HepG2 (cell line): ENCODE measurements at regions not wholly inside any gene's neighbourhood (a gene's known extent, or its start where the extent isn't known, plus 50 kb on each side); places are given as distances from the start of the nearest gene placed in this dataset.

ENCODE experiments used
- ATAC-seq: fragments of 200-7000 bp; cut with Tn5 transposase; 3 replicates; pipeline ENCODE4 v1.9.1; 2020; ENCODE audit warnings: mild to moderate bottlenecking, moderate library complexity
- BruUV-seq: library from RNA; stranded (reverse); fragments of 400-500 nt; replicated peaks from 2 replicates; lab custom pipeline; 2021; lab: Mats Ljungman, UMichigan
- CTCF ChIA-PET: fragments of 300-600 bp; formaldehyde crosslinking; extraction: SDS; loops from one replicate; lab custom pipeline; 2021; ENCODE audit warnings: low total read pairs, inconsistent platforms, low intra/inter-chr PET ratio; lab: Yijun Ruan, JAX
- POLR2A ChIA-PET: fragments of 350-600 bp; sonication (Branson Sonifier 250); formaldehyde crosslinking; loops from one replicate; lab custom pipeline; 2020; ENCODE audit warnings: antibody characterized with exemption, inconsistent platforms; lab: Yijun Ruan, JAX
- DNase-seq: peaks from one replicate; pipeline ENCODE4 v3.0.0-alpha.2; 2015; ENCODE audit warnings: low spot score
- FAIRE-seq: peaks from 3 replicates; lab custom pipeline; 2011; peaks lifted over from hg19 to GRCh38; lab: Jason Lieb, UNC
- H2AFZ ChIP-seq: one replicate; pipeline ENCODE4 v1.6.1; 2011; ENCODE audit warnings: low read length, inconsistent platforms
- H3K27ac ChIP-seq: fragments of 300-600 bp; 3 replicates; pipeline ENCODE4 v1.8.0; 2011; ENCODE audit warnings: mixed run types, mild to moderate bottlenecking, mixed read lengths, low read length, inconsistent platforms; ENCODE audit not compliant: insufficient read depth; ENCODE audit errors: extremely low read length
- H3K27me3 ChIP-seq, 2 experiments: fragments of 200-600 bp in 1 of 2; 2 replicates in 1 of 2; 3 replicates in 1 of 2; pipeline versions ENCODE4 v1.6.0 to v1.8.0; 2011; ENCODE audit warnings: low read length in 2 of 2, mild to moderate bottlenecking in 2 of 2, moderate library complexity in 2 of 2, inconsistent platforms in 1 of 2; ENCODE audit not compliant: insufficient read depth in 2 of 2, control insufficient read depth in 1 of 2
- H3K36me3 ChIP-seq, 2 experiments: fragments of 200-600 bp in 1 of 2; replicated peaks in 1 of 2; 2 replicates in 1 of 2; 3 replicates in 1 of 2; pipeline versions ENCODE4 v1.5.1 to v1.8.0; 2011; ENCODE audit warnings: low read length in 2 of 2, inconsistent platforms in 1 of 2; ENCODE audit not compliant: insufficient read depth in 2 of 2, control insufficient read depth in 1 of 2
- H3K4me1 ChIP-seq: 2 replicates; pipeline ENCODE4 v1.5.1; 2012; ENCODE audit warnings: low read length, inconsistent platforms; ENCODE audit not compliant: insufficient read depth
- H3K4me2 ChIP-seq: 2 replicates; pipeline ENCODE4 v1.6.0; 2011; ENCODE audit warnings: low read depth, low read length, inconsistent platforms
- H3K4me3 ChIP-seq, 3 experiments: fragments of 200-600 bp in 1 of 3; sonication (generic), shearing (Covaris generic) in 1 of 3; replicated peaks in 1 of 3; 2 replicates each; pipeline ENCODE4 v1.5.1; 2011 to 2016; ENCODE audit warnings: low read length in 3 of 3, inconsistent platforms in 2 of 3, low read depth in 2 of 3, mild to moderate bottlenecking in 2 of 3, control low read depth in 1 of 3, mixed read lengths in 1 of 3; ENCODE audit not compliant: insufficient read depth in 1 of 3
- H3K79me2 ChIP-seq: one replicate; pipeline ENCODE4 v1.6.1; 2011; ENCODE audit warnings: low read length, inconsistent platforms; ENCODE audit not compliant: insufficient read depth
- H3K9ac ChIP-seq: 2 replicates; pipeline ENCODE4 v1.6.0; 2011; ENCODE audit warnings: mild to moderate bottlenecking, low read depth, low read length, inconsistent platforms; ENCODE audit not compliant: insufficient read depth
- H3K9me3 ChIP-seq: 2 replicates; pipeline ENCODE4 v1.5.1; 2012; ENCODE audit warnings: mild to moderate bottlenecking, low read length
- H4K20me1 ChIP-seq: 2 replicates; pipeline ENCODE4 v1.6.0; 2011; ENCODE audit warnings: inconsistent platforms, mild to moderate bottlenecking, low read length, moderate library complexity; ENCODE audit not compliant: insufficient read depth
- FOXA1 ChIP-seq, 2 experiments: fragments of 450-650 bp in 1 of 2; sonication (generic) in 1 of 2; formaldehyde crosslinking in 1 of 2; IDR thresholded peaks; 2 replicates each; pipeline versions ENCODE4 v1.4.0 to v1.6.1; 2016 to 2020; ENCODE audit warnings: missing genetic modification reagents in 1 of 2
- HCFC1 ChIP-seq: fragments of 150-350 bp; IDR thresholded peaks from 2 replicates; pipeline ENCODE4 v1.6.1; 2014; ENCODE audit warnings: low read depth, low read length
- HOXA7 ChIP-seq: sonication (generic); formaldehyde crosslinking; IDR thresholded peaks from 2 replicates; pipeline ENCODE4 v1.8.1; 2022; ENCODE audit warnings: mild to moderate bottlenecking, missing genetic modification reagents, moderate library complexity
- POLR2AphosphoS5 ChIP-seq: IDR thresholded peaks from 2 replicates; pipeline ENCODE4 v1.6.1; 2012; ENCODE audit warnings: low read depth, low read length
- PREB ChIP-seq: sonication (generic); formaldehyde crosslinking; IDR thresholded peaks from 2 replicates; pipeline ENCODE4 v1.4.0; 2020; ENCODE audit warnings: missing genetic modification reagents
- RFX5 ChIP-seq: IDR thresholded peaks from 2 replicates; pipeline ENCODE4 v1.6.1; 2011; ENCODE audit warnings: low read depth, low read length, improper control_type of control experiment
- SKIL ChIP-seq: sonication (generic); formaldehyde crosslinking; IDR thresholded peaks from 2 replicates; pipeline ENCODE4 v1.8.0; 2022; ENCODE audit warnings: missing genetic modification reagents, mild to moderate bottlenecking, moderate library complexity, borderline replicate concordance
- SOX13 ChIP-seq, 3 experiments: fragments of 450-650 bp in 1 of 3; sonication (generic) in 1 of 3; formaldehyde crosslinking in 1 of 3; IDR thresholded peaks in 2 of 3; conservative IDR thresholded peaks in 1 of 3; 2 replicates each; pipeline versions ENCODE4 v1.5.0 to v1.6.1; 2016 to 2020; ENCODE audit warnings: antibody characterized with exemption in 1 of 3, mild to moderate bottlenecking in 1 of 3, missing compliant biosample characterization in 1 of 3, missing genetic modification reagents in 1 of 3, moderate library complexity in 1 of 3
- TAF1 ChIP-seq: sonication (generic); formaldehyde crosslinking; IDR thresholded peaks from 2 replicates; pipeline ENCODE4 v1.4.0; 2020; ENCODE audit warnings: missing genetic modification reagents
- XRCC5 ChIP-seq: fragments of 200-400 bp; formaldehyde crosslinking; optimal IDR thresholded peaks from 2 replicates; pipeline ENCODE3; 2017; ENCODE audit warnings: mild to moderate bottlenecking, low read length
- ZNF256 ChIP-seq: sonication (generic); formaldehyde crosslinking; conservative IDR thresholded peaks from 2 replicates; pipeline ENCODE4 v1.4.0; 2020; ENCODE audit warnings: missing genetic modification reagents
- ZNF282 ChIP-seq: fragments of 450-650 bp; IDR thresholded peaks from 2 replicates; pipeline ENCODE4 v1.6.1; 2018; ENCODE audit not compliant: partially characterized antibody
- ZNF329 ChIP-seq: sonication (generic); formaldehyde crosslinking; IDR thresholded peaks from 2 replicates; pipeline ENCODE4 v1.9.0; 2021; ENCODE audit warnings: low read depth, mild to moderate bottlenecking, missing genetic modification reagents
- ZNF430 ChIP-seq: sonication (generic); formaldehyde crosslinking; IDR thresholded peaks from 2 replicates; pipeline ENCODE4 v1.9.0; 2021; ENCODE audit warnings: mild to moderate bottlenecking, missing genetic modification reagents
- WGBS: methylation state at CpG from one replicate; pipeline ENCODE4 v1.1.6; 2017; ENCODE audit warnings: low lambda C conversion rate; 5-methylcytosine and 5-hydroxymethylcytosine counted together
- in situ Hi-C: cut with HindIII; loops from 2 replicates; pipeline ENCODE4 v1.10.0; 2017; ENCODE audit warnings: low pct_unique_long_range_greater_than_20kb; ENCODE audit not compliant: extremely low pct_ligation_motif_present
- intact Hi-C: fragments of 100-400 bp; cut with micrococcal nuclease; formaldehyde crosslinking; loops from one replicate; pipeline ENCODE4 v1.10.0; 2022; ENCODE audit not compliant: unreplicated experiment

- no peak for TF ChIP-seq PREB
- TF ChIP-seq ZNF282, result no peak
- TF ChIP-seq TAF1, result no peak
- TF ChIP-seq FOXA1 (IDR thresholded peaks at IDR 0.05), result no peak
- TF ChIP-seq FOXA1 (CRISPR knock-in tag; IDR thresholded peaks at IDR 0.05), result no peak
- TF ChIP-seq POLR2AphosphoS5, result no peak
- TF ChIP-seq XRCC5, result no peak
- TF ChIP-seq ZNF430, result no peak
- TF ChIP-seq, all 625 proteins: peak for 0
Measured at GRCh38 chr1:170313306-170313705, 167.5 kb downstream of the NTMT2 start (continued).

GRCh38 chr1:170316270-170316669, 170.5 kb downstream of the NTMT2 start:
- no TSS peak for BruUV-seq
- ChIA-PET CTCF (no interaction called here), POLR2A (no interaction called here)
- Histone ChIP-seq H2AFZ (no peak overlapping the region), H3K4me3 (no peak overlapping the region), H3K36me3 (no peaks in the 10 kb centered on the region), H4K20me1 (no peaks in the 10 kb centered on the region), H3K4me2 (no peak overlapping the region), H3K9me3 (no peaks in the 10 kb centered on the region), H3K27ac (no peak overlapping the region), H3K9ac (no peak overlapping the region)
- in situ Hi-C loops, result no loop called here
- intact Hi-C loops, result no loop called here
- ATAC-seq, result no peak
- FAIRE-seq, result no peak
- no peak for DNase-seq
- WGBS, result 27% methylated on average over 5 of the region's 5 CpGs
- TF ChIP-seq ZNF256 (CRISPR knock-in tag), result no peak
- TF ChIP-seq, all 625 proteins: peak for 0
- Histone ChIP-seq H3K27me3 (no peaks in the 10 kb centered on the region), H3K4me1 (no peaks in the 10 kb centered on the region), H3K79me2 (no peaks in the 10 kb centered on the region)

DNA sequence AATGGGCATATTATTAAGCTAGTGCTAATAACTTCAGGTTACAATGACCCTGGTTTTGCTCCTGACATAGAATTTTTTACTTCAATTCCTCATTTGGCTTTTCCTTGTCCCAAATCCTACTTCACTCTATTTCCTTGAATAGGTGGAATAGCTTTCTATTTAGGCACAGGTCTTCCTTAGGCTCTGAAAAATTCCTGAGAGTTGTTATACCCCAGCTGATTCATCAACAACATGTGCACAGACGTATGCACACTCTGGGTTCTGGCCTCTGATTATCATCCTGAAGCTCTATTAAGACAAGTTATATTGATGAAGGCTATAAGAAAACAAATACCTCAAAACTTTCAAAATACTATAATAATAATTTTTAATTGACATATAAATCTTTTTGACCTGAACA, 172.4 kb downstream of the NTMT2 start:
- no peak overlapping the region for H3K9ac ChIP-seq
- intact Hi-C loops, result no loop called here
- no peak overlapping the region for H3K27ac ChIP-seq
- no peak overlapping the region for H2AFZ ChIP-seq
- ATAC-seq, result no peak
- BruUV-seq, result no TSS peak
- H3K36me3 ChIP-seq, result no peaks in the 10 kb centered on the region
- WGBS, result 0% methylated on average over 1 of the region's 1 CpG
- no peak overlapping the region for H3K4me3 ChIP-seq
- in situ Hi-C loops, result no loop called here
- ChIA-PET POLR2A (no interaction called here), CTCF (no interaction called here)
- H3K4me1 ChIP-seq, result no peaks in the 10 kb centered on the region
- no peak overlapping the region for H3K4me2 ChIP-seq
- FAIRE-seq, result no peak
- H3K27me3 ChIP-seq, result no peaks in the 10 kb centered on the region
- DNase-seq, result no peak
- H3K79me2 ChIP-seq, result no peaks in the 10 kb centered on the region
- no peaks in the 10 kb centered on the region for H3K9me3 ChIP-seq
- H4K20me1 ChIP-seq, result no peaks in the 10 kb centered on the region
- TF ChIP-seq HOXA7 (CRISPR knock-in tag), result no peak
- TF ChIP-seq SKIL, result no peak
- no peak for TF ChIP-seq ZNF329 (CRISPR knock-in tag)
- TF ChIP-seq HCFC1, result no peak
- no peak for TF ChIP-seq SOX13 (IDR thresholded peaks at IDR 0.05)
- TF ChIP-seq SOX13 (CRISPR knock-in tag; conservative IDR thresholded peaks at IDR 0.05 in 1 of 2, IDR thresholded peaks at IDR 0.05 in 1 of 2), result no peak
- no peak for TF ChIP-seq RFX5
